Aorta (tissue), 5 donors: ENCODE measurements at regions not wholly inside any gene's neighbourhood (a gene's known extent, or its start where the extent isn't known, plus 50 kb on each side); places are given as distances from the start of the nearest gene placed in this dataset.

Source experiments
- ATAC-seq: fragments of 200-7000 bp; cut with Tn5 transposase; one replicate; pipeline ENCODE4 v1.9.1; 2022; ENCODE audit warnings: moderate library complexity; ENCODE audit not compliant: low FRiP score
- DNase-seq, 2 donors: peaks; one replicate each; pipeline ENCODE4 v3.0.0-alpha.2; 2020
- H3K27ac ChIP-seq, 2 donors: one replicate each; pipeline ENCODE4 v1.5.1; 2013; ENCODE audit warnings: low read length in 2 of 2, mild to moderate bottlenecking in 2 of 2, moderate library complexity in 2 of 2, control low read depth in 1 of 2, inconsistent platforms in 1 of 2, low read depth in 1 of 2
- H3K27me3 ChIP-seq, 2 donors: one replicate each; pipeline ENCODE4 v1.6.1; 2013; ENCODE audit warnings: control low read depth in 1 of 2, low read length in 1 of 2, mild to moderate bottlenecking in 1 of 2, moderate library complexity in 1 of 2; ENCODE audit not compliant: insufficient read depth in 2 of 2, control insufficient read depth in 1 of 2
- H3K36me3 ChIP-seq, 2 donors: one replicate each; pipeline ENCODE4 v1.6.1; 2013; ENCODE audit warnings: control low read depth in 1 of 2, low read length in 1 of 2, mild to moderate bottlenecking in 1 of 2; ENCODE audit not compliant: insufficient read depth in 2 of 2, control insufficient read depth in 1 of 2
- H3K4me1 ChIP-seq, 2 donors: one replicate each; pipeline ENCODE4 v1.6.1; 2013; ENCODE audit warnings: low read length in 2 of 2, control low read depth in 1 of 2, mild to moderate bottlenecking in 1 of 2, moderate library complexity in 1 of 2; ENCODE audit not compliant: insufficient read depth in 2 of 2, control insufficient read depth in 1 of 2
- H3K4me3 ChIP-seq, 2 donors: one replicate each; pipeline ENCODE4 v1.5.1; 2013; ENCODE audit warnings: low read length in 2 of 2, control low read depth in 1 of 2, mild to moderate bottlenecking in 1 of 2
- H3K9me3 ChIP-seq: one replicate; pipeline ENCODE4 v1.6.1; 2013; ENCODE audit warnings: mild to moderate bottlenecking, low read length; ENCODE audit not compliant: control insufficient read depth
- WGBS, 2 donors: extraction: QIAGEN DNeasy Blood & Tissue Kit; methylation state at CpG; one replicate each; pipeline ENCODE4 v1.1.7; 2013; 5-methylcytosine and 5-hydroxymethylcytosine counted together
- intact Hi-C, 2 donors: fragments of 100-400 bp; cut with DNase I; formaldehyde crosslinking; loops; one replicate each; pipeline versions ENCODE4 v1.14.2 to v1.15.0; 2022
- donor health status: healthy with polysubstance abuse.
- donor health status: Bipolar disorder and iron deficiency.
- donor health status: DM: no; HTN: no; CAD: no.
- donor health status: DM: no; HTN: no; CAD: no.
- donor health status: DM: yes; HTN: yes; CAD: no.

GRCh38 chr6:91464718-91465117 lies 877.8 kb upstream of the MAP3K7 start:
- Histone ChIP-seq H3K9me3 (no peaks in the 10 kb centered on the region), H3K4me3 (no peak overlapping the region), H3K27ac (no peak overlapping the region), H3K27me3 (no peaks in the 10 kb centered on the region), H3K4me1 (no peaks in the 10 kb centered on the region), H3K36me3 (no peaks in the 10 kb centered on the region)
- intact Hi-C loops = no loop called here
- ATAC-seq (no peak), DNase-seq (no peak)

- DNase-seq = no peak
- 63 to 67% methylated on average over 1 of the region's 1 CpG for WGBS, 2 donors
- H3K27me3 ChIP-seq = no peaks in the 10 kb centered on the region
Observed at GRCh38 chr6:91464201-91464600, 877.3 kb upstream of the MAP3K7 start.

GRCh38 chr6:91462241-91462640 lies 875.4 kb upstream of the MAP3K7 start:
- Histone ChIP-seq H3K9me3 (no peaks in the 10 kb centered on the region), H3K27me3 (no peaks in the 10 kb centered on the region), H3K27ac (no peak overlapping the region), H3K36me3 (no peaks in the 10 kb centered on the region), H3K4me3 (no peak overlapping the region), H3K4me1 (no peaks in the 10 kb centered on the region)
- 27 to 45% methylated on average over 2 of the region's 2 CpGs for WGBS, 2 donors
- DNase-seq (no peak), ATAC-seq (no peak)
- intact Hi-C loops = no loop called here

More at GRCh38 chr6:91464201-91464600, 877.3 kb upstream of the MAP3K7 start:
- Histone ChIP-seq H3K4me1 (no peaks in the 10 kb centered on the region), H3K9me3 (no peaks in the 10 kb centered on the region), H3K4me3 (no peak overlapping the region), H3K36me3 (no peaks in the 10 kb centered on the region), H3K27ac (no peak overlapping the region)
- no peak for ATAC-seq
- intact Hi-C loops = no loop called here

GRCh38 chr6:91453224-91453878 lies 866.5 kb upstream of the MAP3K7 start:
- no peaks in the 10 kb centered on the region for H3K36me3 ChIP-seq
- no peaks in the 10 kb centered on the region for H3K9me3 ChIP-seq
- no peaks in the 10 kb centered on the region for H3K27me3 ChIP-seq
- no peak overlapping the region for H3K4me3 ChIP-seq
- intact Hi-C loops = no loop called here
- no peak overlapping the region for H3K27ac ChIP-seq
- H3K4me1 ChIP-seq = no peaks in the 10 kb centered on the region
- WGBS, 2 donors = 81 to 87% methylated on average over 2 of the region's 2 CpGs
- no peak for ATAC-seq
- no peak for DNase-seq

- ATAC-seq = no peak
- Histone ChIP-seq H3K27ac (no peak overlapping the region), H3K4me3 (no peak overlapping the region), H3K4me1 (no peaks in the 10 kb centered on the region), H3K9me3 (no peaks in the 10 kb centered on the region), H3K27me3 (no peaks in the 10 kb centered on the region), H3K36me3 (no peaks in the 10 kb centered on the region)
- intact Hi-C loops = no loop called here
- 69 to 73% methylated on average over 4 of the region's 4 CpGs for WGBS, 2 donors
- no peak for DNase-seq
Observed at GRCh38 chr6:91449539-91449938, 862.7 kb upstream of the MAP3K7 start.

- intact Hi-C loops = no loop called here
- Histone ChIP-seq H3K9me3 (no peaks in the 10 kb centered on the region), H3K36me3 (no peaks in the 10 kb centered on the region), H3K4me3 (no peak overlapping the region), H3K27me3 (no peaks in the 10 kb centered on the region), H3K27ac (no peak overlapping the region), H3K4me1 (no peaks in the 10 kb centered on the region)
- WGBS, 2 donors = 39 to 46% methylated on average over 3 of the region's 3 CpGs
- DNase-seq (no peak), ATAC-seq (no peak)
Observed at GRCh38 chr6:91447530-91448254, 860.8 kb upstream of the MAP3K7 start.

- DNase-seq = no peak
- Histone ChIP-seq H3K9me3 (no peaks in the 10 kb centered on the region), H3K27me3 (no peaks in the 10 kb centered on the region), H3K4me3 (no peak overlapping the region), H3K27ac (no peak overlapping the region), H3K4me1 (no peaks in the 10 kb centered on the region), H3K36me3 (no peaks in the 10 kb centered on the region)
- ATAC-seq = no peak
- WGBS, 2 donors = 47 to 50% methylated on average over 2 of the region's 2 CpGs
- intact Hi-C loops = no loop called here
Observed at GRCh38 chr6:91447081-91447480, 860.2 kb upstream of the MAP3K7 start.

GRCh38 chr6:91443405-91443804 lies 856.5 kb upstream of the MAP3K7 start:
- Histone ChIP-seq H3K36me3 (no peaks in the 10 kb centered on the region), H3K27me3 (no peaks in the 10 kb centered on the region), H3K4me3 (no peak overlapping the region), H3K4me1 (no peaks in the 10 kb centered on the region), H3K9me3 (no peaks in the 10 kb centered on the region), H3K27ac (no peak overlapping the region)
- intact Hi-C loops = no loop called here
- DNase-seq = no peak
- 83 to 86% methylated on average over 1 of the region's 1 CpG for WGBS, 2 donors
- ATAC-seq = no peak

- intact Hi-C loops = no loop called here
- H3K27me3 ChIP-seq = no peaks in the 10 kb centered on the region
- H3K4me3 ChIP-seq = no peak overlapping the region
- no peak for DNase-seq
- WGBS, 2 donors = 89 to 95% methylated on average over 2 of the region's 2 CpGs
- H3K9me3 ChIP-seq = no peaks in the 10 kb centered on the region
- H3K27ac ChIP-seq = no peak overlapping the region
- H3K4me1 ChIP-seq = no peaks in the 10 kb centered on the region
- no peak for ATAC-seq
- no peaks in the 10 kb centered on the region for H3K36me3 ChIP-seq
Observed at GRCh38 chr6:91442342-91442741, 855.5 kb upstream of the MAP3K7 start.
